T47D (cell line): ENCODE measurements at regions not wholly inside any gene's neighbourhood (a gene's known extent, or its start where the extent isn't known, plus 50 kb on each side); places are given as distances from the start of the nearest gene placed in this dataset.
"Not testable (repeated sequence)": the region's sequence is repeated elsewhere in the genome, so short reads cannot be mapped to it uniquely, and the experiment has no call there.

Experiments
- DNase-seq, 2 experiments: peaks; one replicate each; pipeline versions ENCODE4 v3.0.0 to v3.0.0-alpha.2; 2011 to 2012; ENCODE audit warnings: low read depth in 1 of 2, low spot score in 1 of 2
- JUND ChIP-seq: IDR thresholded peaks from 2 replicates; pipeline ENCODE4 v1.6.1; 2012; ENCODE audit warnings: low read depth
- in situ Hi-C: cut with HindIII; loops from 2 replicates; pipeline ENCODE4 v1.10.0; 2016; ENCODE audit warnings: low sequenced_read_pairs, low pct_unique_long_range_greater_than_20kb

- in situ Hi-C loops = no loop called here
- no peak for DNase-seq
- no peak for TF ChIP-seq JUND
These were observed 438.6 kb downstream of the AGTPBP1 start for GRCh38 chr9:85302938-85303756.

DNA sequence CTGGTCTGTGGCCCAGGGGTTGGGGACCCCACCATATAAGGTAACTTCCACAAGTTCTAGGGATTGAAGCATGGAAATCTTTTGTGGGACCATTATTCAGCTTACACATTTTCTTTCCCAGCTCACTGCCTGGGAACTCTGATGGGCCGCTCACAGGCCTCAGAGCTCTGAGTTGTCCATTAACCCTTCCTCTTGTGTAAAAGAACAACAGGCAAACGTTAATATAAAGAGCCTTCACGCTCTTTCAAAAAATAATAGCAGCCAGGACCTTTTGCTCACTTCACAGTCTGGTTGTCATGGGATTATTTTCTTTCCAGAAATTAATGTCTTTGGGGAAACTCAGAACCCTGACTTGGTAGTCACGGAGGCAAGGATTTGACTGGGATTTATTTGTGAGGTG lies 443.3 kb downstream of the AGTPBP1 start:
- TF ChIP-seq JUND = no peak
- in situ Hi-C loops = no loop called here
- DNase-seq = no peak

DNA sequence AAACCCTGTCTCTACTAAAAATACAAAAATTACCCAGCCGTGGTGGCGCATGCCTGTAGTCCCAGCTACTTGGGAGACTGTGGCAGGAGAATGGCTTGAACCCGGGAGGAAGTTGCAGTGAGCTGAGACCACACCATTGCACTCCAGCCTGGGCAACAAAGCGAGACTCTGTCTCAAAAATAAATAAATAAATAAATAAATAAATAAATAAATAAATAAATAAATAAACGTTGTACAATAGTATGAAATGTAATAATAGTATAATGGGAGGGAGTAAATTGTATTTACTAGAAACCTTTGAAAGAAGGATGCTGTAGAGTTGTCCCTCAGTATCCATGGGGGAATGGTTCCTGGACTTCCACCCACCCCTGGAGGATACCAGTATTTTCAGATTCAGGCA lies 446.5 kb downstream of the AGTPBP1 start:
- in situ Hi-C loops = not testable (repeated sequence)

GRCh38 chr9:85292261-85292660 lies 449.5 kb downstream of the AGTPBP1 start:
- in situ Hi-C loops = no loop called here
- no peak for DNase-seq
- TF ChIP-seq JUND = no peak

More for the DNA sequence above, 446.5 kb downstream of the AGTPBP1 start:
- not testable (repeated sequence) for DNase-seq

- in situ Hi-C loops = no loop called here
- TF ChIP-seq JUND = no peak
- DNase-seq = no peak
These were observed 450.5 kb downstream of the AGTPBP1 start for GRCh38 chr9:85291266-85291665.

GRCh38 chr9:85290019-85290418 lies 451.7 kb downstream of the AGTPBP1 start:
- no peak for TF ChIP-seq JUND
- no peak for DNase-seq
- in situ Hi-C loops = no loop called here

GRCh38 chr9:85289142-85289541 lies 452.6 kb downstream of the AGTPBP1 start:
- no peak for TF ChIP-seq JUND
- no peak for DNase-seq
- in situ Hi-C loops = no loop called here

DNA sequence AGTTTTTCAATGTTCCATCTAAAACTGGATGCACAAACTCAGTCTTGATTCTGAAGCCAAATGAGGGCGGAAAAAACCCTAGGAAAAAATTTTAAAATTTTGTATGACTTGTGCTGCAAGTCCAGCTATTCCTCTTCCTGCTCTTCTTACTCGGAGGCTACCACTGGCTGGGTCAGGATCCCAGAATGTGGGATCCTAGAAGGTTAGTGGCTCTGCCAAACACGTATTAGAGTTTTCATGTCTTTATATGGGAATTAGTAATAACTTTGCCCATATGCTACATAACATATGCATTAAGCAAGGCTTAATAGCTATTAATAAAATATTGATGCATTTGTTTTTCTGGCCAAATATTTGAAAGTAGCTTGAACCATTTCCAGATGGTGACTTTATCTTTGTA lies 458.3 kb downstream of the AGTPBP1 start:
- in situ Hi-C loops = no loop called here

DNA sequence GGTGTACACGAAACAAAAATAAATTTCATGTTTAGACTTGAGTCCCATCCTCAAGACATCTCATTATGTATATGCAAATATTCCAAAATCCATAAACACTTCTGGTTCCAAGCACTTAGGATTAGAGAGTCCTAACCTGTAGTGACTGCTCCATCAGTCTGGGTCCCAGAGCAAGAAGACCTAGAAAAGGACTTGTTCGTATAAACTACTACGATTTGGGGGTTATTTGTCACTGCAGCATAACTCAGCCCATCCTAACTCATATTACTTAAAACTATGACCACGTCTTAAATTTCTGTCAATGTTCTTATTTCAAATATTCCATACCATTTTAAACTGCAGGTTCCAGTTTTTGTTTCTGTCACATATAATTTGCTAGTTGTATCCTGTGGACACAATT lies 463.0 kb downstream of the AGTPBP1 start:
- no peak for TF ChIP-seq JUND
- in situ Hi-C loops = no loop called here
- DNase-seq = no peak

More for the DNA sequence above, 458.3 kb downstream of the AGTPBP1 start:
- DNase-seq = no peak
- no peak for TF ChIP-seq JUND

- no peak for TF ChIP-seq JUND
- DNase-seq = no peak
- in situ Hi-C loops = no loop called here
These were observed 465.0 kb downstream of the AGTPBP1 start for GRCh38 chr9:85276741-85277140.

- no peak for DNase-seq
- TF ChIP-seq JUND = no peak
- in situ Hi-C loops = no loop called here
These were observed 471.9 kb downstream of the AGTPBP1 start for GRCh38 chr9:85269811-85270210.

DNA sequence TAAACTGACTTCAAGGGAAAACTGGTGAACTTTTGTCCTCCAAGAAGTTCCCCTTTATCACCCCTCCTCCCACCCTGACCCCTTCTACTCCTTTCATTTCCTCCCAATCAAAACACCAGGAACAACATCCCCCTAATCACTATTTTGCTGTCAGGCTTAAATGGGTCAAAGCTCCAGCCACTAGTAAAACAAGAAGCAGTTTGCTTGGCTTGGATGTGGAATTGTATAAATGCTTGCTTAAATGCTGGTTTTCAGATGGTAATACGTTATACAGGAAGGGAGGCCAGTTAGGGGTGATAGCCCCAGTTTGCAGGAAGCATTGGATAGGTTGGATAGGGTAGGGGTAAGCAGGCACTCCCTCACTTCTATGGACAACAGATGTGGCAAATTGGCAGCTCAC lies 473.6 kb downstream of the AGTPBP1 start:
- DNase-seq = no peak
- in situ Hi-C loops = no loop called here
- no peak for TF ChIP-seq JUND

DNA sequence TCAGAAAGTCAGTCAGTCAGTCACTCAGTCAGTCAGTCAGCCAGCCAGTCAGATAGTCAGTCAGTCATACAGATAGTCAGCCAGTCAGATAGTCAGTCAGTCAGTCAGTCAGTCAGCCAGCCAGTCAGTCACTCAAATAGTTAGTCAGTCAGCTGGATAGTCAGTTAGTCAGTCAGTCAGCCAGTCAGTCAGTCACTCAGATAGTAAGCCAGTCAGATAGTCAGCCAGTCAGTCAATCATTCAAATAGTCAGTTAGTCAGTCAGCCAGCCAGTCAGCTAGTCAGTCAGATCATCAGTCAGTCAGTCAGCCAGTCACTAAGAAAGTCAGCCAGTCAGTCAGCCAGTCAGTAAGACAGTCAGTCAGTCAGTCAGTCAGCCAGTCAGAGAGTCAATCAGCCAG lies 477.1 kb downstream of the AGTPBP1 start:
- DNase-seq = no peak
- in situ Hi-C loops = no loop called here
- no peak for TF ChIP-seq JUND

DNA sequence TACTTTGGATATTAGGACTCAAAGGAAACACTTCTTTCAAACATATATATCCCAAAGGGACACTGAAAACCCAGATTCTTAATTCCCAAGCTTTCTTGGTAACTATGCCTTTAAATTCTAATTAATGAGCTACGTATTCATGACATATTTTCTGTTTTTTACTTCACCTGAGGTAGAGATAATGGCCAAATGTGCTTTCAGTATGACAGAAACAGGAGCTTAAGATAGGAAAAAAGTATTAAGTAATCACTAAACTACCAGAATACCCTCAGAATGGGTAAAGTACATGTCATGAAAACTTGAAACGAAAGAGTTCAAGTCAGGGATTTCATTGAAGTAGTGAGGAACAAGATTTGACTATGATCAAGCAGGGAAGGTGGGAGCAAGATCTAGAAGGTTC lies 478.5 kb downstream of the AGTPBP1 start:
- TF ChIP-seq JUND = no peak
- DNase-seq = no peak
- in situ Hi-C loops = no loop called here
